KBM-7 (cell line): ENCODE measurements at regions not wholly inside any gene's neighbourhood (a gene's known extent, or its start where the extent isn't known, plus 50 kb on each side); places are given as distances from the start of the nearest gene placed in this dataset.
"Not testable (repeated sequence)": the region's sequence is repeated elsewhere in the genome, so short reads cannot be mapped to it uniquely, and the experiment has no call there.

Experiments
- DNase-seq: peaks from one replicate; pipeline ENCODE4 v3.0.0-alpha.2; 2015
- in situ Hi-C: fragments of 300-500 bp; cut with MboI; formaldehyde crosslinking; loops from 2 replicates; pipeline ENCODE4 v1.14.3; 2020; ENCODE audit warnings: low sequenced_read_pairs, low pct_unique_long_range_greater_than_20kb, mixed read lengths

- in situ Hi-C loops: not testable (repeated sequence)
- peak; percentile 8 for DNase-seq
Observed at GRCh38 chrX:95165-95564, 186.0 kb upstream of the PLCXD1 start.
